Stimulated activated CD4-positive, alpha-beta T cell treated with anti-CD3 and anti-CD28 coated beads, Interleukin-15, amount 100 ng/mL, for 24 hours (primary cell): ENCODE measurements at regions not wholly inside any gene's neighbourhood (a gene's known extent, or its start where the extent isn't known, plus 50 kb on each side); places are given as distances from the start of the nearest gene placed in this dataset.
"Not testable (repeated sequence)": the region's sequence is repeated elsewhere in the genome, so short reads cannot be mapped to it uniquely, and the experiment has no call there.

Source experiments
- DNase-seq: peaks from one replicate; pipeline ENCODE4 v3.0.0-alpha.2; 2020

GRCh38 chr14:48341069-48341468 is 665.7 kb upstream of the MDGA2 start:
- DNase-seq = no peak

GRCh38 chr14:48333221-48333920 is 658.0 kb upstream of the MDGA2 start:
- DNase-seq = no peak

- DNase-seq = no peak
Observed at GRCh38 chr14:48331421-48331820, 656.0 kb upstream of the MDGA2 start.

GRCh38 chr14:48325486-48325885 is 650.1 kb upstream of the MDGA2 start:
- DNase-seq = no peak

GRCh38 chr14:48323665-48324064 is 648.3 kb upstream of the MDGA2 start:
- DNase-seq = no peak

GRCh38 chr14:48319823-48320222 is 644.4 kb upstream of the MDGA2 start:
- no peak for DNase-seq

- no peak for DNase-seq
Observed at GRCh38 chr14:48304729-48305128, 629.3 kb upstream of the MDGA2 start.

- no peak for DNase-seq
Observed at GRCh38 chr14:48289701-48290100, 614.3 kb upstream of the MDGA2 start.

GRCh38 chr14:48285217-48285616 is 609.8 kb upstream of the MDGA2 start:
- DNase-seq = not testable (repeated sequence)

GRCh38 chr14:48275301-48275700 is 599.9 kb upstream of the MDGA2 start:
- DNase-seq = no peak

- DNase-seq = no peak
Observed at GRCh38 chr14:48274826-48275225, 599.4 kb upstream of the MDGA2 start.

- DNase-seq = not testable (repeated sequence)
Observed at GRCh38 chr14:48267926-48268325, 592.5 kb upstream of the MDGA2 start.

GRCh38 chr14:48266201-48266600 is 590.8 kb upstream of the MDGA2 start:
- DNase-seq = not testable (repeated sequence)

GRCh38 chr14:48261436-48261835 is 586.0 kb upstream of the MDGA2 start:
- DNase-seq = no peak

- DNase-seq = not testable (repeated sequence)
Observed at GRCh38 chr14:48260394-48261295, 585.2 kb upstream of the MDGA2 start.

- not testable (repeated sequence) for DNase-seq
Observed at GRCh38 chr14:48259876-48260275, 584.5 kb upstream of the MDGA2 start.

GRCh38 chr14:48259232-48259631 is 583.8 kb upstream of the MDGA2 start:
- not testable (repeated sequence) for DNase-seq

- not testable (repeated sequence) for DNase-seq
Observed at GRCh38 chr14:48258703-48259102, 583.3 kb upstream of the MDGA2 start.

- no peak for DNase-seq
Observed at GRCh38 chr14:48253020-48253419, 577.6 kb upstream of the MDGA2 start.

- DNase-seq = no peak
Observed at GRCh38 chr14:48251290-48251689, 575.9 kb upstream of the MDGA2 start.

- DNase-seq = no peak
Observed at GRCh38 chr14:48250575-48250974, 575.2 kb upstream of the MDGA2 start.

- no peak for DNase-seq
Observed at GRCh38 chr14:48247977-48248376, 572.6 kb upstream of the MDGA2 start.

- DNase-seq = no peak
Observed at GRCh38 chr14:48243900-48244299, 568.5 kb upstream of the MDGA2 start.

GRCh38 chr14:48229091-48229490 is 553.7 kb upstream of the MDGA2 start:
- no peak for DNase-seq
